HG02981 (cell line): ENCODE measurements at regions not wholly inside any gene's neighbourhood (a gene's known extent, or its start where the extent isn't known, plus 50 kb on each side); places are given as distances from the start of the nearest gene placed in this dataset.
"Not testable (repeated sequence)": the region's sequence is repeated elsewhere in the genome, so short reads cannot be mapped to it uniquely, and the experiment has no call there.

ENCODE experiments used
- ATAC-seq: cut with Tn5 transposase; IDR thresholded peaks from one replicate; pipeline ENCODE4 v1.9.1; 2021; ENCODE audit warnings: mild to moderate bottlenecking, moderate library complexity; ENCODE audit not compliant: unreplicated experiment

DNA sequence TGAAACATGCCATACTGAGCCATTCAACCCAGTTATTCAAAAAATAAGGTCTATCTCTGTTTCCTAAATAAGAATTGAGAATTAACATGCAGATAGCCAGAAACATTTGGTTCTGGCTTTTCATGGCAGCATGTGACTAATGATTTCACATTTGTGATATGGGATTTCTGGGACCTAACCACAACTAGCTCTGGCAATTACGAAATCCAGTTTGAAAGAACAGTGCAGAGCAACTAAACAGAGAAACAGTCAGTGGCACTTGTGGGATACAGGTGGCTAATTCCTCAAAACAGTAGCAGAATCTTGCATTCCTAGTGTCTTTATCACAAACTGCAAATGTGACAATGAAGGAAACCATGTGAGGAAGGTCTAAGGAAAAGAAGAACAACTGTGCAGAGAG lies 637.8 kb upstream of the CHAC2 start:
- ATAC-seq: no peak

DNA sequence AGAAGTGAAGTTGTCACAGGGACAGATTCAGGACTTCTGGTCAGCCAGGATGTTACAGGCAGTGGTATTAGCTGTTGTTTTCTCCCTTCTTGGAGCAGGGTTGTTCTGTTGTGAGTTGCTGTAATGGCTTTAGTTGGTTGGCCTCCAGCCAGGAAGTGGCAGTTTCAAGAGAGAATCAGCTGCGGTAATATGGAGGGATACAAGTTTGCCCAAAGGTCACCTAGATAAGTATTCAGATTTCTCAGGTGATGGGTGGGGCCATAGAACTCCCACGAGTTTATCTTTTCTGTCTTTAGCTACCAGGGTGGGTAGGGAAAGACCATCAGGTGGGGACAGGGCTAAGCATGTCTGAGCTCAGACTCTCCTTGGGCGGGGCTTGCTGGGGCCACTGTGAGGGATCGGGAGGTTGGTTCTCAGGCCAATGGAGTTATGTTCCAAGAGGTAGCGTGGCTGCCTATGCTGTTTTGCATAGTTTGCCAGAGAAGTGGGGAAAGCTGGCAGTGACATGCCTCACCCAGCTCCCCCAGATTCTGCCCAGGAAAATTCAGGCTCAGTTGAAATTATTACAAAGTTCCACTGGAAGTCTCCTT lies 640.4 kb upstream of the CHAC2 start:
- ATAC-seq: no peak

DNA sequence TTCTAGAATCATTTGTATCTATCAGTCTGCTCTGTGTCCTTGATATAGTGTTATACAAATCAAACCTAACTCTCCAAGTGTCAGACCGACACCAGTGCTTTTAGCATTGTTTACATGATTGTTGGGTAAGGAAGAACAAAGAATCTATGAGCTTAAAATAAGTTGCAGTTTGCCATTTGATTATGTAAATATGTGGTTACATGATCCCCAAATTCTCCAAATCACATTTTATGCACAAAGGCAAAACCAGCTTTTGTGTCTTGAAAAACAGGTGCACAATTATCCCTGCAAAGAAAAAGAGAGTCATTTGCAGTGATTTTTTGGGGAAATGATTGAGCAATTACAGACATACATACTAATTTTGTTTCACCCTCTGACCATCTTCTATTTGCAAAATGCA lies 652.6 kb upstream of the CHAC2 start:
- no peak for ATAC-seq

- no peak for ATAC-seq
These were observed 653.0 kb upstream of the CHAC2 start for GRCh38 chr2:53114582-53114981.

- ATAC-seq: not testable (repeated sequence)
These were observed 655.2 kb upstream of the CHAC2 start for GRCh38 chr2:53112408-53112807.

DNA sequence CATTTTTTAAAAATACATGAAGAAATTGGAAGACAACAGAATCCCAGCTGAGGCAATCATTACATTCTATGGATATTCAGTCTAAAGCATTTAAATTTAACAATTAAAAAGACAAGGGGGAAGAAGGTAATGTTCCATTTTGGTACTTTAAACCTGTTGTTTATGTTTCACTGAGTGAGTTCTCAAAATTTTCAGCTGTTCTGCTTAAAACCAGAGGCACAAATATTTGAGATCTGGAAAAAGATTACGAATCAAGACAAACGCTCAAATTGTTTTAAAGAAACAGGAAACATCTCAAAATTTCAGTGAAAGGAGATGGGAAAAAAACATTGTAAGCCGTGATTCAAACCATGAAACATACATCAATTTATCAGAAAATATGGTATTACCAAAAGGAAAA lies 656.2 kb upstream of the CHAC2 start:
- ATAC-seq: no peak

DNA sequence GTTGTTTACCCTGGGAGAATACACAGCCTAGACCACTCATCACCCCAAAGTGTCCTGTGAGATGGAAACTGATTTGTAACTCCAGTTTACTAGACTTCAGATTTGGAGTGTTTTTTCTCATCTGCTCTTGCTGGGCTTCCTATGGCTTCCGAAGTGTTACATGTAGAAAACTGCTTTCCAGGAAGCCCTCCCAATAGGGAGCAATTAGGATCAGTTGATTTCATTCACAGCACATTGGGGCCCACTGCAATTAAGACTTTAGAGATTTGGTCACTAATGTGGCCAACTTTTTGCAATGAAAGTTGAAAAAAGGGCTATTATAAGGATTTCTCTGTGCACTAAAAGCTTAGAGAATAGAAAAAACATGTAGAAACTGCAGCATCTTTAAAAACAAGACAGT lies 656.6 kb upstream of the CHAC2 start:
- no peak for ATAC-seq

DNA sequence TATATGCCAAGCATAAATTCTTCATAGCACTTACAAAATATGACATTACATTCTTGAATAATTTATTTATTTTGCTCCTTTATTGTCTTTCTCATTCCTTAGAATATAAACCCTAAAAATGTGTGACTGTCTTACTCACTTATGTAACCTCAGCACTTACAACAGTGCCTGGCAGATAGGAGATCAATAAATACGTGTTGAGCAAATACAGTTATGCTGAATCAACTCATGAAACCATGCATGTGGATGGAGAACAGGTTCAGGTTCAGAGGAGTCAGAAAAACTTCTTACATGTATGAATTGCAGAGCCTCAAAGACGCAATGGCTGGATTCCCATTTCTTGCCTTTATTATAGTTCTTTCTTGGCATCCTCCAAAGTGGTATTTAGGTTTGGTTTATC lies 659.4 kb upstream of the CHAC2 start:
- no peak for ATAC-seq

- no peak for ATAC-seq
These were observed 663.3 kb upstream of the CHAC2 start for GRCh38 chr2:53104263-53104662.

DNA sequence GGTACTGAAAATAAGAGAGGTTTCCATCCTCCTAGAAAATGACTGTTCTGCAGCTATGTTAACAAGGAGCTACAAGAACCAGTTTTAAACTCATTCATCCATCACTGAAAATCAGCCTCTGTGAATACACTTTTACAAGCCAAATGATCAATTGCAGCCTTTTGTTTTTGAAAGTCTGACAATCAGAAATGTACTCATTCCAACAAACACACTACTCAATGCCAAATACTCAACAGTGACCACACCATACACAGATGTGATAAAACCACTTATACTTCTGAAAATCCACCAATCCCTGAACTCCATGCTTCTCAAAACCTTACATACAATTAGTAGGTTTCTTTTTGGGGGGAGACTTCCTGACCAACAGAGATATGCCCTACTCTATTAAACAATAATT lies 663.9 kb upstream of the CHAC2 start:
- no peak for ATAC-seq

DNA sequence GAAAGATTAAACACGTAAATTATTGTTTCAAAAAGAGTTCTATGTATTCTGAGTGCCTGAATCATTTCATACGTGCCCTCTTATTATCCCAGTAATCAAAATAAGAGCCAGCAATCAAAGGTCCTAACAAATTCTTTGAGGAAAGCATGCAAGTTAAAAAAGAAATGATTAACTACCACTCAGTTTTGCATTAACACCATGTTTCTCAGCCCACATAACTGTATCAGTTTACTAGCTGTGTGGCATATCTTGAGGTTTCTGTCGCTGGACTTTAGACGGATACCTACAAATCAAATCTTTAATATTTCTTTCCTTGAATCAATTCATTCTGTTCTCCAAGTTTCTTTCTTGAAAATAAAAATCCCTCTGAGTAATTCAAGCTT lies 668.9 kb upstream of the CHAC2 start:
- no peak for ATAC-seq

GRCh38 chr2:53096351-53096750 lies 671.3 kb upstream of the CHAC2 start:
- ATAC-seq: no peak

GRCh38 chr2:53095664-53096063 lies 671.9 kb upstream of the CHAC2 start:
- ATAC-seq: no peak

DNA sequence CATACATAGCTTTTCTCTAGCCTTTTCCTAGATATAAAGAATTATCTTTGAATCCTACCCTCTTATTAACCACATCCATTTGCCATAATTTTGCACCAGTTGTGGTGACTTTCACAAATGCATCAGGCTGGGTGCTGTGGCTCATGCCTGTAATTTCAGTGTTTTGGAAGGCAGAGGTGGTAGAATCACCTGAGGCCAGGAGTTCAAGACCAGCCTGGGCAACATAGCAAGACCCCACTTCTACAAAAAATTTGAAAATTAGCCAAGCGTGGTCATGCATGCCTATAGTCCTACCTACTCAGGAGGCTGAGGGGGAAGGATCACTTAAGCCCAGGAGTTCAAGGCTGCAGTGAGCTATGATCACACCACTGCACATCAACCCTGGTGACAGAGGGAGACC lies 672.4 kb upstream of the CHAC2 start:
- no peak for ATAC-seq

GRCh38 chr2:53093355-53093754 lies 674.2 kb upstream of the CHAC2 start:
- no peak for ATAC-seq

- no peak for ATAC-seq
These were observed 676.4 kb upstream of the CHAC2 start for GRCh38 chr2:53091183-53091582.

GRCh38 chr2:53087874-53088461 lies 679.6 kb upstream of the CHAC2 start:
- ATAC-seq: no peak

GRCh38 chr2:53087262-53087873 lies 680.2 kb upstream of the CHAC2 start:
- ATAC-seq: no peak

- ATAC-seq: no peak
These were observed 690.2 kb upstream of the CHAC2 start for GRCh38 chr2:53077413-53077812.

GRCh38 chr2:53075760-53076159 lies 691.8 kb upstream of the CHAC2 start:
- no peak for ATAC-seq

DNA sequence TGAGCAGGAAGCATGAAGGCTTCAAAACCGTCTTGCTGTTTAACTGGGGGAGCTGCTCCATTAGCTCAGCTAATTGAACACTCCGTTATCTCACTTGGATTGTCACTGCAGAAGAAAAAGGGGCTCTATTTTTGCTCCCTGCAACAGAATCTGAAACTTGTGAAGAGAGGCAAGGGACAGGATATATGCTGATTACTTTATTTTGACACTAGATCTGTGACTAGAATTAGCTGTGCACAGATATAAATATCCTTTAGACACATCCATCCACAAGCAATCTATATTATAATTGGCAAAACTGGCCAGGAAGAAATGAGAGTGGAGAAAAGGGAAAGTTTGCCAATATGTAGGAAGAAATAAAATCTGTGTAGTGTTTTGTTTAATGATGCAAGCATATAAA lies 700.1 kb upstream of the CHAC2 start:
- no peak for ATAC-seq

- ATAC-seq: no peak
These were observed 700.5 kb upstream of the CHAC2 start for GRCh38 chr2:53067056-53067455.

DNA sequence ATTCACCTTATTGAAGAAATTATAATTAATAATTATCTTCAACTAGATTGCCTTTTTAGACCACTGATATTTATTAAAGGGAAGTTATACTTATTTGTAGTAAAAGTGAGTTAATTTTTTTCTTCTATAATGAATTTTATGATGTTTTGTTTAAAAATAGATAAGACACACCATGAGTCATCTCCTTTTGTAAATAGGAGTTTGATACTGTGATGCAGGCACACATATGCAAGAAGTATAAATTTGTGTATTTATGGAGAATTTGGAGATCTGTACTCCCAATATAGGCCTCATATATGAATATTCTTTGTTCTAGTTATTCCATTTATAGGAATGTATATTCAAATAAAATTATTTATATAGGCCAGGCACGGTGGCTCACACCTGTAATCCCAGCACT lies 703.5 kb upstream of the CHAC2 start:
- no peak for ATAC-seq
